Thyroid gland (tissue), 4 donors: ENCODE measurements at regions not wholly inside any gene's neighbourhood (a gene's known extent, or its start where the extent isn't known, plus 50 kb on each side); places are given as distances from the start of the nearest gene placed in this dataset.

Experiments
- DNase-seq, 2 donors: peaks; one replicate each; pipeline ENCODE4 v3.0.0-alpha.2; 2019
- H3K27ac ChIP-seq, 3 donors: fragments of 200-600 bp; sonication (generic); 1 replicate in 2 of 3; 2 replicates in 1 of 3; pipeline ENCODE4 v1.5.1; 2016 to 2019; ENCODE audit warnings: mild to moderate bottlenecking in 1 of 3, moderate library complexity in 1 of 3
- H3K27me3 ChIP-seq: fragments of 200-600 bp; sonication (generic); one replicate; pipeline ENCODE4 v1.5.1; 2019
- H3K36me3 ChIP-seq, 2 donors: fragments of 200-600 bp; sonication (generic); one replicate each; pipeline ENCODE4 v1.5.1; 2016 to 2019
- H3K4me1 ChIP-seq, 2 donors: fragments of 200-600 bp; sonication (generic); one replicate each; pipeline ENCODE4 v1.5.1; 2017 to 2019
- H3K4me3 ChIP-seq, 3 donors: fragments of 200-600 bp; sonication (generic); replicated peaks in 1 of 3; 1 replicate in 2 of 3; 2 replicates in 1 of 3; pipeline ENCODE4 v1.5.1; 2016; ENCODE audit warnings: mild to moderate bottlenecking in 1 of 3
- H3K9me3 ChIP-seq: fragments of 200-600 bp; sonication (generic); one replicate; pipeline ENCODE4 v1.5.1; 2017
- POLR2A ChIP-seq, 2 donors: fragments of 450-650 bp; IDR thresholded peaks; one replicate each; pipeline ENCODE4 v1.6.1; 2017; ENCODE audit warnings: antibody characterized with exemption in 2 of 2, mild to moderate bottlenecking in 2 of 2, moderate library complexity in 1 of 2
- WGBS, 2 donors: methylation state at CpG; one replicate each; pipeline ENCODE4 v1.1.5; 2017; 5-methylcytosine and 5-hydroxymethylcytosine counted together
- intact Hi-C: fragments of 100-400 bp; cut with DNase I; formaldehyde crosslinking; loops from one replicate; pipeline ENCODE4 v1.15.1; 2023
- TF ChIP-seq, protein P1 (sequence below), 6 experiments: fragments of 200-600 bp in 3 of 6; fragments of 450-650 bp in 3 of 6; sonication (generic) in 3 of 6; IDR thresholded peaks; one replicate each; pipeline ENCODE4 v1.5.1; 2016 to 2019; ENCODE audit warnings: antibody characterized with exemption in 6 of 6, mild to moderate bottlenecking in 2 of 6, inconsistent platforms in 1 of 6, moderate library complexity in 1 of 6

DNA sequence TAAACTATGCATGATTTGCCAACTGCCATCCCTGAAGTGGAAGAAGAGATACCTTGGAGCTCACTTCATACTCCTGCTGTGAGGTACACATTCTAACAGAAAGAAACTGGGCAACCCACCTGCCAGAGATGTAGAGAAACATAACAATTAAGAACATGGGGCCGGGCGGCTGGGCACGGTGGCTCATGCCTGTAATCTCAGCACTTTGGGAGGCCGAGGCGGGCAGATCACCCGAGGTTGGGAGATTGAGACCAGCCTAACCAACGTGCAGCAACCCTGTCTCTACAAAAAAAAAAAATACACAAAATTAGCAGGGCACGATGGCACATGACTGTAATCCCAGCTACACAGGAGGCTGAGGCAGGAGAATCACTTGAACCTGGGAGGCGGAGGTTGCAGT lies 402.6 kb upstream of the ANKRD30A start:
- no peak for DNase-seq
- Histone ChIP-seq H3K9me3 (no peaks in the 10 kb centered on the region), H3K27me3 (no peaks in the 10 kb centered on the region), H3K27ac (no peak overlapping the region), H3K36me3 (no peaks in the 10 kb centered on the region), H3K4me3 (no peak overlapping the region), H3K4me1 (peaks cover 12 to 13% of the 10 kb centered on the region in 2 donors)
- 85 to 88% methylated on average over 9 of the region's 9 CpGs for WGBS, 2 donors
- intact Hi-C loops: loop anchor here (10.0 kb wide), 1 partner anchor 1088 kb away; no protein-coding TSS in a partner anchor
- TF ChIP-seq, protein P1, sequence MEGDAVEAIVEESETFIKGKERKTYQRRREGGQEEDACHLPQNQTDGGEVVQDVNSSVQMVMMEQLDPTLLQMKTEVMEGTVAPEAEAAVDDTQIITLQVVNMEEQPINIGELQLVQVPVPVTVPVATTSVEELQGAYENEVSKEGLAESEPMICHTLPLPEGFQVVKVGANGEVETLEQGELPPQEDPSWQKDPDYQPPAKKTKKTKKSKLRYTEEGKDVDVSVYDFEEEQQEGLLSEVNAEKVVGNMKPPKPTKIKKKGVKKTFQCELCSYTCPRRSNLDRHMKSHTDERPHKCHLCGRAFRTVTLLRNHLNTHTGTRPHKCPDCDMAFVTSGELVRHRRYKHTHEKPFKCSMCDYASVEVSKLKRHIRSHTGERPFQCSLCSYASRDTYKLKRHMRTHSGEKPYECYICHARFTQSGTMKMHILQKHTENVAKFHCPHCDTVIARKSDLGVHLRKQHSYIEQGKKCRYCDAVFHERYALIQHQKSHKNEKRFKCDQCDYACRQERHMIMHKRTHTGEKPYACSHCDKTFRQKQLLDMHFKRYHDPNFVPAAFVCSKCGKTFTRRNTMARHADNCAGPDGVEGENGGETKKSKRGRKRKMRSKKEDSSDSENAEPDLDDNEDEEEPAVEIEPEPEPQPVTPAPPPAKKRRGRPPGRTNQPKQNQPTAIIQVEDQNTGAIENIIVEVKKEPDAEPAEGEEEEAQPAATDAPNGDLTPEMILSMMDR (IDR thresholded peaks at IDR 0.05): no peak
- no peak for TF ChIP-seq POLR2A (IDR thresholded peaks at IDR 0.05)

DNA sequence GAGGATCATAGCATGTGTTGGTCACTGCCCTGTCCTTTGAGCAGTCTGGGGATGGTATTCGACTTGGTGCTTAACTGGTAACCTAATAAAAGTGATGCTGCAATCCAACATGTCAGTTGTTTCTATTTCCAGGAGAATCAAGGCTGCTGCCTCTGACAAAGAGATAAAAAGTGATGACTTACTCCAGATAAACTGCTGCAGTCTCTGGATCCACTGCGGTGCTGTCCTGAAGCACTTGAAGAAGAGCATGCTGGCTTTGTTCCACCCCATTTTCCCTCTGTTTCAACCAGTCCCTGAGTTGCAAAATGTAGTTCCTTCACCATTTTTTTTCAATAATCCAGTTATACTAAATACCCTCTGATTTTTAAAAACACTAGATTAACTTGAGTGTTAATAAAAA lies 403.5 kb upstream of the ANKRD30A start:
- Histone ChIP-seq H3K27me3 (no peaks in the 10 kb centered on the region), H3K36me3 (no peaks in the 10 kb centered on the region), H3K4me1 (peaks cover 12 to 13% of the 10 kb centered on the region in 2 donors), H3K4me3 (no peak overlapping the region), H3K9me3 (no peaks in the 10 kb centered on the region), H3K27ac (no peak overlapping the region)
- DNase-seq: no peak
- 54 to 58% methylated on average over 2 of the region's 2 CpGs for WGBS, 2 donors
- intact Hi-C loops: loop anchor here (10.0 kb wide), 1 partner anchor 1087 kb away; no protein-coding TSS in a partner anchor
- TF ChIP-seq, protein P1 (IDR thresholded peaks at IDR 0.05): no peak
- TF ChIP-seq POLR2A (IDR thresholded peaks at IDR 0.05): no peak

- H3K27me3 ChIP-seq: no peaks in the 10 kb centered on the region
- no peak overlapping the region for H3K27ac ChIP-seq
- H3K4me1 ChIP-seq: peaks cover 12% of the 10 kb centered on the region in 2 donors
- DNase-seq: no peak
- 70 to 72% methylated on average over 1 of the region's 1 CpG for WGBS, 2 donors
- TF ChIP-seq, protein P1 (IDR thresholded peaks at IDR 0.05): no peak
- TF ChIP-seq POLR2A (IDR thresholded peaks at IDR 0.05): no peak
- intact Hi-C loops: loop anchor here (10.0 kb wide), 1 partner anchor 1086 kb away; no protein-coding TSS in a partner anchor
- H3K9me3 ChIP-seq: no peaks in the 10 kb centered on the region
- H3K36me3 ChIP-seq: no peaks in the 10 kb centered on the region
- H3K4me3 ChIP-seq: no peak overlapping the region
These were observed 404.5 kb upstream of the ANKRD30A start for GRCh38 chr10:36720895-36721294.

DNA sequence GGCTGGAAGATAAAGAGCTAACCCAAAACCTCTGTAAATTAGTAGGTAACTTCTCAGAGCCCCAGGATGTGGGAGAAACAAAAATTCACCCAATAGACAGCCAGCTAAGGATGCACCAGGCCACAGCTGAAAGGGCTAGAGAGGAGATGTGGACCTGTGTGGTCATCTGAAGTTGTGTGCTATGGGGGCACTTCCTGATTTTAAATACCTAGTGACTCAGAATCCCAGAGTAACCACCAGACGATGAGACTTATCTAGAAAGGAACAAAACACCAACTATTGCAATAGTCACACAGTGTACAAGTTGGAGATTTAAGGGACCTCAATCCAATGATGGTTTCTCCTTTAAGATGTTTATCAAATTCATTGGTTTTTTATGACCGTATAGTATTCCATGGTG lies 408.3 kb upstream of the ANKRD30A start:
- no peak for TF ChIP-seq POLR2A (IDR thresholded peaks at IDR 0.05)
- TF ChIP-seq, protein P1 (IDR thresholded peaks at IDR 0.05): no peak
- intact Hi-C loops: no loop called here
- Histone ChIP-seq H3K9me3 (no peaks in the 10 kb centered on the region), H3K36me3 (no peaks in the 10 kb centered on the region), H3K4me3 (no peak overlapping the region), H3K4me1 (peaks cover 4 to 6% of the 10 kb centered on the region in 2 donors), H3K27ac (no peak overlapping the region), H3K27me3 (no peaks in the 10 kb centered on the region)
- WGBS, 2 donors: 91 to 96% methylated on average over 2 of the region's 2 CpGs
- no peak for DNase-seq

- TF ChIP-seq, protein P1 (IDR thresholded peaks at IDR 0.05): no peak
- TF ChIP-seq POLR2A (IDR thresholded peaks at IDR 0.05): no peak
- intact Hi-C loops: no loop called here
These were observed 409.1 kb upstream of the ANKRD30A start for GRCh38 chr10:36716291-36716690.

More at GRCh38 chr10:36716291-36716690, 409.1 kb upstream of the ANKRD30A start:
- Histone ChIP-seq H3K27ac (no peak overlapping the region), H3K4me3 (no peak overlapping the region), H3K36me3 (no peaks in the 10 kb centered on the region), H3K27me3 (no peaks in the 10 kb centered on the region), H3K9me3 (no peaks in the 10 kb centered on the region), H3K4me1 (no peaks in the 10 kb centered on the region)
- DNase-seq: no peak
- 92 to 93% methylated on average over 2 of the region's 2 CpGs for WGBS, 2 donors
